Upper lobe of left lung (tissue), 6 donors: ENCODE measurements at regions not wholly inside any gene's neighbourhood (a gene's known extent, or its start where the extent isn't known, plus 50 kb on each side); places are given as distances from the start of the nearest gene placed in this dataset.

Experiments
- ATAC-seq, 2 donors: fragments of 200-7000 bp; cut with Tn5 transposase; one replicate each; pipeline ENCODE4 v1.9.1; 2022; ENCODE audit warnings: mild to moderate bottlenecking in 2 of 2, moderate library complexity in 2 of 2; ENCODE audit not compliant: low FRiP score in 2 of 2
- DNase-seq, 2 donors: peaks; one replicate each; pipeline ENCODE4 v3.0.0-alpha.2; 2019 to 2020
- H3K27ac ChIP-seq, 4 donors: fragments of 200-600 bp; sonication (generic); one replicate each; pipeline ENCODE4 v1.5.1; 2016 to 2019
- H3K27me3 ChIP-seq, 4 donors: fragments of 200-600 bp; sonication (generic); one replicate each; pipeline ENCODE4 v1.5.1; 2017 to 2019
- H3K36me3 ChIP-seq, 4 donors: fragments of 200-600 bp; sonication (generic); one replicate each; pipeline ENCODE4 v1.5.1; 2016 to 2019
- H3K4me1 ChIP-seq, 4 donors: fragments of 200-600 bp; sonication (generic); one replicate each; pipeline ENCODE4 v1.5.1; 2018 to 2019
- H3K4me3 ChIP-seq, 4 donors: fragments of 200-600 bp; sonication (generic); one replicate each; pipeline ENCODE4 v1.5.1; 2017 to 2019; ENCODE audit warnings: mild to moderate bottlenecking in 2 of 4, moderate library complexity in 1 of 4
- H3K9me3 ChIP-seq, 4 donors: fragments of 200-600 bp; sonication (generic); one replicate each; pipeline ENCODE4 v1.5.1; 2018 to 2019
- CTCF ChIP-seq, 6 experiments: fragments of 450-650 bp in 4 of 6; fragments of 200-600 bp in 2 of 6; sonication (generic) in 2 of 6; IDR thresholded peaks; one replicate each; pipeline ENCODE4 v1.5.1; 2016 to 2019; ENCODE audit warnings: antibody characterized with exemption in 6 of 6
- EP300 ChIP-seq, 4 donors: sonication (generic); formaldehyde crosslinking; IDR thresholded peaks; one replicate each; pipeline ENCODE4 v1.5.1; 2017; ENCODE audit warnings: antibody characterized with exemption in 4 of 4, control low read depth in 2 of 4
- POLR2A ChIP-seq, 4 donors: fragments of 450-650 bp; IDR thresholded peaks; one replicate each; pipeline ENCODE4 v1.5.1; 2016 to 2017; ENCODE audit warnings: antibody characterized with exemption in 4 of 4, mild to moderate bottlenecking in 2 of 4
- POLR2AphosphoS5 ChIP-seq, 2 donors: sonication (generic); formaldehyde crosslinking; IDR thresholded peaks; one replicate each; pipeline ENCODE4 v1.5.1; 2017; ENCODE audit warnings: antibody characterized with exemption in 2 of 2
- WGBS, 2 donors: methylation state at CpG; one replicate each; pipeline ENCODE4 v1.1.5; 2017 to 2018; 5-methylcytosine and 5-hydroxymethylcytosine counted together
- donor health status: DM: no; HTN: no; CAD: no; lungs with moderate emphysema.
- donor health status: DM: no; HTN: yes; CAD: no; lungs with severe emphysema.

GRCh38 chr12:29867823-29868222, 84.1 kb upstream of the TMTC1 start:
- DNase-seq (no peak), ATAC-seq (no peak)
- TF ChIP-seq POLR2AphosphoS5 (IDR thresholded peaks at IDR 0.05) (no peak), EP300 (IDR thresholded peaks at IDR 0.05) (no peak)
- H3K36me3 ChIP-seq: no peaks in the 10 kb centered on the region
- H3K9me3 ChIP-seq: no peaks in the 10 kb centered on the region
- no peak overlapping the region for H3K4me3 ChIP-seq
- 69 to 83% methylated on average over 6 of the region's 6 CpGs for WGBS, 2 donors
- no peaks in the 10 kb centered on the region for H3K27me3 ChIP-seq
- H3K27ac ChIP-seq: no peak overlapping the region
- H3K4me1 ChIP-seq: no peaks in the 10 kb centered on the region

- ATAC-seq (no peak), DNase-seq (no peak)
These were observed 79.9 kb upstream of the TMTC1 start for GRCh38 chr12:29863665-29864064.

GRCh38 chr12:29858270-29858786, 74.6 kb upstream of the TMTC1 start:
- H3K4me1 ChIP-seq: no peaks in the 10 kb centered on the region
- DNase-seq: no peak
- no peak for ATAC-seq
- WGBS, 2 donors: 66 to 70% methylated on average over 2 of the region's 2 CpGs
- no peaks in the 10 kb centered on the region for H3K36me3 ChIP-seq
- TF ChIP-seq EP300 (IDR thresholded peaks at IDR 0.05) (no peak), POLR2A (IDR thresholded peaks at IDR 0.05) (no peak), POLR2AphosphoS5 (IDR thresholded peaks at IDR 0.05) (no peak), CTCF (IDR thresholded peaks at IDR 0.05) (no peak)
- no peak overlapping the region for H3K27ac ChIP-seq
- no peaks in the 10 kb centered on the region for H3K27me3 ChIP-seq
- no peaks in the 10 kb centered on the region for H3K9me3 ChIP-seq
- no peak overlapping the region for H3K4me3 ChIP-seq

More at GRCh38 chr12:29863665-29864064, 79.9 kb upstream of the TMTC1 start:
- WGBS, 2 donors: 42 to 57% methylated on average over 1 of the region's 1 CpG
- Histone ChIP-seq H3K9me3 (no peaks in the 10 kb centered on the region), H3K27ac (no peak overlapping the region), H3K4me3 (no peak overlapping the region), H3K36me3 (no peaks in the 10 kb centered on the region), H3K4me1 (no peaks in the 10 kb centered on the region), H3K27me3 (no peaks in the 10 kb centered on the region)
- no peak for TF ChIP-seq POLR2A (IDR thresholded peaks at IDR 0.05)
- no peak for TF ChIP-seq CTCF (IDR thresholded peaks at IDR 0.05)
- TF ChIP-seq EP300 (IDR thresholded peaks at IDR 0.05): no peak
- no peak for TF ChIP-seq POLR2AphosphoS5 (IDR thresholded peaks at IDR 0.05)

GRCh38 chr12:29847246-29847645, 63.5 kb upstream of the TMTC1 start:
- ATAC-seq (no peak), DNase-seq (no peak)
- Histone ChIP-seq H3K4me3 (no peak overlapping the region), H3K27ac (no peak overlapping the region), H3K36me3 (no peaks in the 10 kb centered on the region), H3K4me1 (no peaks in the 10 kb centered on the region), H3K9me3 (no peaks in the 10 kb centered on the region), H3K27me3 (no peaks in the 10 kb centered on the region)
- no peak for TF ChIP-seq EP300 (IDR thresholded peaks at IDR 0.05)
- no peak for TF ChIP-seq CTCF (IDR thresholded peaks at IDR 0.05)
- TF ChIP-seq POLR2A (IDR thresholded peaks at IDR 0.05): no peak
- no peak for TF ChIP-seq POLR2AphosphoS5 (IDR thresholded peaks at IDR 0.05)
- 62 to 84% methylated on average over 2 of the region's 2 CpGs for WGBS, 2 donors

GRCh38 chr12:29844667-29845066, 60.9 kb upstream of the TMTC1 start:
- no peaks in the 10 kb centered on the region for H3K27me3 ChIP-seq
- no peak overlapping the region for H3K27ac ChIP-seq
- H3K4me3 ChIP-seq: no peak overlapping the region
- WGBS, 2 donors: 46 to 58% methylated on average over 2 of the region's 2 CpGs
- no peak for ATAC-seq
- no peaks in the 10 kb centered on the region for H3K9me3 ChIP-seq
- no peaks in the 10 kb centered on the region for H3K4me1 ChIP-seq
- no peak for TF ChIP-seq POLR2AphosphoS5 (IDR thresholded peaks at IDR 0.05)
- no peak for TF ChIP-seq POLR2A (IDR thresholded peaks at IDR 0.05)
- TF ChIP-seq CTCF (IDR thresholded peaks at IDR 0.05): no peak
- no peak for DNase-seq
- no peaks in the 10 kb centered on the region for H3K36me3 ChIP-seq
